HG03378 (cell line): ENCODE measurements at regions not wholly inside any gene's neighbourhood (a gene's known extent, or its start where the extent isn't known, plus 50 kb on each side); places are given as distances from the start of the nearest gene placed in this dataset.

Experiments used
- ATAC-seq: cut with Tn5 transposase; IDR thresholded peaks from one replicate; pipeline ENCODE4 v1.9.1; 2021; ENCODE audit warnings: mild to moderate bottlenecking, moderate library complexity; ENCODE audit not compliant: unreplicated experiment

GRCh38 chr3:110711130-110711832 lies 360.3 kb upstream of the NECTIN3 start:
- no peak for ATAC-seq

DNA sequence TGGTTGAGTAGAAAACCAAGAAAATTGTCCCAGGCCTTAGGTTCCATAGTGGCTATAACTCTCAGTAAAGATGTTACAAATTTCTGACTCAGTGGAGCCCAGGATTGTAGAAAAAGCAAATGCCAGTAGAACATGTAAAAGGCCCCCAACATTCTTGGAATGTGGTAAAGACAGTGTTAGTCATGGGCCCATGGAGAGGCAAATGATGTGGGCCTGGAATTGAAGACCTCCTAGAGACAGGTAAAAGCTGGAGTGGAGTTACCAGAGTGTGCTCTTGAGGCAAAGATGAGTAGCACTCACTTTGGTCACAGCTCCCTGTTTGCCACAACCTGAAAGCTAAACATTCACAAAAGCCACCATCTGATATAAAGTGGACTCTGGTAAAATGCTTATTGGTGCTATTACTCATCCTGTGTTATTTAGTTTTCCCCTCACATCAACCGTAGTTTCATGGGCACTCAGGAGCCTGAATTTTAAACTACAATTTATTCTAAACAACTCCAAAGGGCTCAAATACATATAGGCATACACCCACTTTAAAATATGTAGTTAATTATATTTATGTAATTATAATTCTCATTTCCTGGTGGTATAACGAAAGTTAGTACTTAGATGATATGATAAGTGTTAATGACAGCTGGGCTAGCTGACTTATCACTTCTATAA lies 359.6 kb upstream of the NECTIN3 start:
- no peak for ATAC-seq

DNA sequence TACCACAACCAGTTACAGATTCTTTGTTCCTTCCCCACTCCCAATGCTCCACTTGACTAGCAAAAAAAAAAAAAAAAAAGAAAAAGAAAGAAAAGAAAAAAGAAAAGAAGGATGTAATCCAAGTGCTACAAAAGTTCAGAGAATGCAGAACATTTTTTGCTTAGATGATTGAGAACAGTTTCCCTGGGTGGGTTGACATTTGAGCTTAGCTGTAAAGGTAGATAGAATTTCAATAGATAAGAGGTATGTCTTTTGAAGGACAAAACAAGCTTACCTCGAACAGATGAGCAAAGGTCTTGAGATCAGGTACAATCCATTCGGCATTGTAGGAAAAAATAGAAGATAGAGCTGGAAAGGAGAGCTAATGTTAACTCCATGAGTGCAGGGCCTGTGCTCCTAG lies 344.6 kb upstream of the NECTIN3 start:
- ATAC-seq, result no peak

- ATAC-seq, result no peak
These were observed 340.5 kb upstream of the NECTIN3 start for GRCh38 chr3:110731148-110731547.

DNA sequence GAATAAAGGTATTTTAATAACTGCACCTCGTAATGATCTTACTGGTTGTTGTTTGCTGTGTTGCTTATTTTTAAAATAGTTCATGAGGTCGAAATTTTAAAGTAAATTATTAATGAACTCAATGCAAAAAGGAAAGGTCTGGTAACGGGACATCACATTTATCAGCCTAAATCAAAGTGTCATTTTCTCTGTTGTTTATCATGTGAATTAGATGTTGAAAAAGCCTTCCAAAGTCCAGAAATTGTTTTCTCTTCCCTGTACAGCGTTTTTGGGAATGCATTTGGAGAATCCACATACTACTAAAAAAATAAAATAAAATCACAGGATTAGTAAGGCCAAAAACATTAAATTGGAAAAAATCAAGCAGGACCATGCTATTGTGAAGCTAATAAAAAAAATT lies 339.2 kb upstream of the NECTIN3 start:
- ATAC-seq, result no peak

- no peak for ATAC-seq
These were observed 338.6 kb upstream of the NECTIN3 start for GRCh38 chr3:110733045-110733444.

DNA sequence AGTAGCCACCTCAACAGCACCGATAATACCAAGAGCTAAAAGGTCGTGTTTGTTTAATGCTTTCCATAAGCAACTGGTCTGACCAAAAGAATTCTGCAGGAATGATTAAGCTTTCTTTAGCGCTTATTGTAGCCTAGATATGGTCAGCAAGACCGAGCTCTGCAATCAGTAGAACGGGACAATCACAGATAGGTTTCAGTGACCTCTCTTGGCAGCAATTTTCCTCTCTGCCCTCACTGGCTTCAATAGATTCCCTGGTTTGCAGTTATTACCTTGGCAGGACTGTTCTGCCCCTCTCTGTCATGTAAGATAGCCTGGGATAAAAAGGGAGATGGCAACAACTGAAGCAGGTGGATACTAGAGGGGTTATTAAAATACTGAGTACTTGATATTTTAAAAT lies 337.1 kb upstream of the NECTIN3 start:
- ATAC-seq, result no peak

DNA sequence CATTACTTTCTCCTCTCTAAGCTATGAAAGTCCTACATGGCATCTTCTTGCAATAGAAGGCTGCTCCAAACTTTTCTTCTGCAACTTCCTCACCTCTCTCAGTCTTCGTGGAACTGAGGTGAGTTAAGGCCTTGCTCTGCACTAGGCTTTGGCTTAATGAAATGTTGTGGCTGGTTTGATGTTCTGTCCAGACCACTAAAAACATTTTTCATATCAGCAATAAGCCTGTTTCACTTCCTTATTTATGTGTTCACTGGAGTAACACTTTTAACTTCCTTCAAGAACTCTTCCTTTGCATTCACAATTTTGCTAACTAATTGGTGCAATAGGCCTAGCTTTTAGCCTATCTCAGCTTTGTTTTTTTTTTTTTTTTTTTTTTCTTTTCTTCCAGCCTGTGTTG lies 335.3 kb upstream of the NECTIN3 start:
- ATAC-seq, result peak; percentile 94

DNA sequence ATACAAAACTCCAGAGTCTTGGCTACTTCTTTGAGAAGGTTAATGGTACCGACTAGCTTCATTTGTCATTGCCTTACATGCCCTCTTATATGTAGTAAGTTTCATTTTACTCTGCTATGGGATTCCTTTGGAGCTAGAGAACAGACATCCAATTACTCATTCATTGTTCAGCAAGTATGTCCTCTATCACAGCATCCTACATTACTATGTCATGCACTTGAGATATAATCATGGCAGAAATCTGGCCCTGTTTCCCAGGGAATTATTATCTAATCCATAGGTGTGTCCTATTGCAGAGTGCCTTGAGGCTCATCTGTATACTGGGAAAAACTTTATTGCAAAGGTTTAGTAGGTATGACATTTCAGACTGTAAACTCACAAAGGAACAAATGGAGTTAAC lies 333.1 kb upstream of the NECTIN3 start:
- ATAC-seq, result no peak

- ATAC-seq, result no peak
These were observed 329.7 kb upstream of the NECTIN3 start for GRCh38 chr3:110741891-110742290.

GRCh38 chr3:110743202-110743601 lies 328.4 kb upstream of the NECTIN3 start:
- ATAC-seq, result peak; percentile 78

DNA sequence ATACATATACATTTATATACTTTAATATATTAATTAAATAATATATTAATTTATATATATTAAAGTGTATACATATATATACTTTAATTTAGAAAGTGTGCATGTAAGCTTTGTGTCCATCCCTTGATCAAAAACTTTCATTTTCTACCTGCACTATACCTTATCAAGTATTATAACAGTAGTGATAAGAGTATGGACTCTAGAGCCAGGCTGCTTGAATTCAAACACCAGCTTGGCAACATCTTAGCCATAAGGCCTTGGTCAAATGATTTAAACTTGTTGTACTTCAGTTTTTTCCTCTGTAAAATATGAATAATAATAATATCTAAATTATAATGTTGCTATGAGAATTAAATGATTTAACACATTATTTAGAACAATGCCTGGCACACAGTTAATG lies 327.6 kb upstream of the NECTIN3 start:
- no peak for ATAC-seq

DNA sequence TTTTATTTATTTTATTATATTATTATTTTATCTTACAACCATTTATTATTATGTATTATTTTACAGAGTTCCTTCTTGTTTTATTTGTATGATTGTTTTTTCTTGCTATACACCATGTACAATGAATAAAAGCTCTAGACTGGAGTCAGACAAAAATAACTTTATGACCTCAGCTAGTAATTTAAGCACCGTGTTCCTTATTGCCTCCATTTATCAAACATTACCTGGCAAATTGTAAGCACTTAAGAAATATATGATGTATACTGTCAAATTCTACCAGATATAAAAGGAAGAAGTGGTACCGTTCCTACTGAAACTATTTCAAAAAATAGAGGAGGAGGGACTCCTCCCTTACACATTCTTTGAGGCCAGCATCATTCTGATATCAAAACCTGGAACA lies 326.9 kb upstream of the NECTIN3 start:
- no peak for ATAC-seq

DNA sequence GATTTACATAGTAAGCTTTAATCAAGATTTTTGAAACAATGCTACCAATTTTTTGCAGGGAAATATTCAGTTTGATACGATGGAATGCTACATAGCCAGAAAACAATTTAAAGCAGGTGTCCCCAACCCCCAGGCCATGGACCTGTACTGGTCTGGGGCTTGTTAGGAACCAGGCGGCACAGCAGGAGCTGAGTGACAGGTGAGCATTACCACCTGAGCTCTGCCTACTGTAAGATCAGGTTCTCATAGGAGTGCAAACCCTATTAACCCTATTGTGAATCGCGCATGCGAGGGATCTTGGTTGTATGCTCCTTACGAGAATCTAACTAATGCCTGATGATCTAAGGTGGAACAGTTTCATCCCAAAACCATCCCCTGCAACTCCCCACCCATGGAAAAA lies 322.6 kb upstream of the NECTIN3 start:
- no peak for ATAC-seq

DNA sequence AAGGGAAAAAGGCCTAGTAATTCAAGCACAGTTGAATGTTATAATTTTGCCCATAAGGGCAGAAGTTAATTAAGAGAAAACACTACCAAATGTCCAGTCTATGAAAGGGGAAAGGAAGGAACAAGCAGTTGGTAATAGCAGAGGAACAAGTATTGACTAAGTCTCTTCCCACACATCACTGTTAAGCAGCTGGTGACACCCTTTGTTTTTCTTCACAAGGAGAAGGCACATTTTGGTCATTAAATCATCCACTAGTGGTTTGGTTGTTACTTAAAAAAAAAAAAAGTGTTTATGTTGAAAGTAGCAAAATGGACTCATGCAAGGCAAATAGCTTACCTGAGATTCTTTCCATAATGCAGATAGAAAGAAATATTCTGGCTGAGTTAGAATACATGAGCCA lies 321.4 kb upstream of the NECTIN3 start:
- no peak for ATAC-seq

GRCh38 chr3:110752307-110752706 lies 319.3 kb upstream of the NECTIN3 start:
- ATAC-seq, result no peak

GRCh38 chr3:110753516-110753915 lies 318.1 kb upstream of the NECTIN3 start:
- no peak for ATAC-seq

- no peak for ATAC-seq
These were observed 317.3 kb upstream of the NECTIN3 start for GRCh38 chr3:110754212-110754916.

GRCh38 chr3:110755345-110755744 lies 316.3 kb upstream of the NECTIN3 start:
- ATAC-seq, result no peak

DNA sequence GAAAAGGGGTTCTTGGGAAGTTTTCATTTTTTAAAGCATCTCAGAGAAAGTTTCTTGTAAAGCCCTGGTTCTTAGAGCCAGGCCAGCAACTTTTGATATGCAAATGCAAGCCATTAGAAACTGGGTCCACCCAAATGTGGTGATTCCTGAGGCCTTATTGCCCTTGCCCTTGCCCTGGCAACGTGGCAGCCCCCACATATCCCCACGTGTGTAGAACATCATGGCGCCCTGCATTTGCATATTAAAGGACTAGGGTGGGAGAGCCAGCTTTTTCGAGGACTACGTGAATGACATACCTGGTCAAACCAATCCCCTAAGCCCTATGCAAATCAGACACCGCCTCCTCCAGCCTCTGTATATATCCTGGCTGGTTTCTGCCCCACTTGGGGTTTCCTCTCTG lies 314.9 kb upstream of the NECTIN3 start:
- ATAC-seq, result no peak

- ATAC-seq, result no peak
These were observed 313.4 kb upstream of the NECTIN3 start for GRCh38 chr3:110758208-110758607.

DNA sequence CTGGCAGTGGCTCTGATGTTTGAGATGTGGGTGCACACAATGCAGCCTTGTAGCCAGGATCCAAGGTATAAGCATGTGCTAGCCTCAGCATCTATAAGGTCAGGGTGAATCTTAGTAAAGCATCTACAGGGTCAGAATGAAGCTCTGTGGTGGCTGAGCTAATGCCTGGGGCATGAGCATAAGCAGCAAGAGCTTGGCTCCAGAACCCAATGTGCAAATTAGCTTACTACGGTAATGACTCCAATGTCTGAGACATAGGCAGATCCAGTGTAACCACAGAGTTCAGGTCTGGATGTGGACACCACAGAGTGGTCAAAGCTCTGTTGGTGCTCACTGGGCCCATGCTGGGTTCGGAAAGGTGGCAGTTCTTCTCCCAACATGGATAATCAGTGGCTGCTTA lies 304.5 kb upstream of the NECTIN3 start:
- no peak for ATAC-seq
